Activated T-helper 2 cell treated with anti-CD3 and anti-CD28 coated beads, Interferon-gamma antibody, Interleukin-2, Interleukin-4, amounts not matched to agents 10 μg/mL and 5 μg/mL and 100 μg/mL, durations not matched to agents 14 hours and 24 hours and 36 hours (primary cell): ENCODE measurements at regions not wholly inside any gene's neighbourhood (a gene's known extent, or its start where the extent isn't known, plus 50 kb on each side); places are given as distances from the start of the nearest gene placed in this dataset.
"Not testable (repeated sequence)": the region's sequence is repeated elsewhere in the genome, so short reads cannot be mapped to it uniquely, and the experiment has no call there.

Source experiments
- DNase-seq: peaks from one replicate; pipeline ENCODE4 v3.0.0; 2021; ENCODE audit warnings: low spot score
- H3K27ac Mint-ChIP-seq: one replicate; pipeline ENCODE4 v1.8.0; 2021; ENCODE audit warnings: mixed read lengths
- H3K27me3 Mint-ChIP-seq: one replicate; pipeline ENCODE4 v1.8.0; 2021; ENCODE audit warnings: low read depth, mixed read lengths
- H3K36me3 Mint-ChIP-seq: one replicate; pipeline ENCODE4 v1.8.0; 2021; ENCODE audit warnings: low read depth, mixed read lengths
- H3K4me1 Mint-ChIP-seq: one replicate; pipeline ENCODE4 v1.8.0; 2021; ENCODE audit warnings: low read depth, mixed read lengths
- H3K4me3 Mint-ChIP-seq: one replicate; pipeline ENCODE4 v1.8.0; 2021; ENCODE audit warnings: low read depth, mild to moderate bottlenecking, moderate library complexity, mixed read lengths
- H3K9me3 Mint-ChIP-seq: one replicate; pipeline ENCODE4 v1.8.0; 2021; ENCODE audit warnings: mixed read lengths
- intact Hi-C: fragments of 100-400 bp; cut with micrococcal nuclease; formaldehyde crosslinking; loops from one replicate; pipeline ENCODE4 v1.15.1; 2023

GRCh38 chr7:54183055-54183454 lies 359.1 kb upstream of the VSTM2A start:
- peaks cover 67% of the 10 kb centered on the region for H3K9me3 Mint-ChIP-seq
- intact Hi-C loops = no loop called here
- H3K36me3 Mint-ChIP-seq = no peaks in the 10 kb centered on the region
- H3K27me3 Mint-ChIP-seq = no peaks in the 10 kb centered on the region
- H3K4me1 Mint-ChIP-seq = no peaks in the 10 kb centered on the region
- no peak for DNase-seq
- no peak overlapping the region for H3K4me3 Mint-ChIP-seq
- no peak overlapping the region for H3K27ac Mint-ChIP-seq

GRCh38 chr7:54186336-54186735 lies 355.8 kb upstream of the VSTM2A start:
- H3K4me1 Mint-ChIP-seq = no peaks in the 10 kb centered on the region
- DNase-seq = no peak
- no peak overlapping the region for H3K4me3 Mint-ChIP-seq
- no peak overlapping the region for H3K27ac Mint-ChIP-seq
- H3K36me3 Mint-ChIP-seq = no peaks in the 10 kb centered on the region
- H3K9me3 Mint-ChIP-seq = peaks cover 61% of the 10 kb centered on the region
- no peaks in the 10 kb centered on the region for H3K27me3 Mint-ChIP-seq
- intact Hi-C loops = no loop called here

DNA sequence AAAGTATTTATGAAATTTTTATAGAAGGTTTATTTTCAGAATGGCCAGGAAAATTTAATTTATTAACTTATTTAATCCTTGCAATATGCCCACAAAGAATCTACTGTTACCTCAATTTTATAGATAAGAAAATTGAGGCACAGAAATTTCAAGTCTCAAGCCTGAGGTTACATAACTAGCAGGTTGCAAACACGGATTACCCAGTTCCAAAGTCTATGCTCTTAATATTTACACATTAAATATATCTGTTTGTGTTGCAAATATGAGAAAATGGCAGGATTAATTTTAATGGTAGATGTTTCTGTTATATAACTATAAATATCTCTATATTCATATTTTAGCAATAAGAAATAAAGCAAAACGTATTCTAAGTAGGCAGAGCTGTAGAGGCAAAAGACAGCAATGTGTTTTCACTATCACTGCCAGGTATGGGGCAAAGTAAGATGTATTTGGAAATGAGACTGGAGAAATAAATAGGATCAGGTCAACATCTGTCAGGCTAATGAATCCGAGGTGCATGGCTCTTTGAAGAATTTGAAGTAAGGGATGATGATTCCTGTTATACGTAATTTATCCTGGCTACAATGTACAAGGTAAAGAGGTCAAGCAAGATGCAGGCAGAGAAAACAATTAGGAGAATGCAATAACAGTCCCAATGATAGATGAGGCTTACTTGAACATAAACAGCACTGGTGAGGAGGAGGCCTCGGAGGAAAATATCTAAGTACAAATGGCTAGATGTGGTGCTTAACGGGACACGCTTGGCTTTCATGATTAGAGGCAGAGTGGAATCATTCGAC lies 354.1 kb upstream of the VSTM2A start:
- Mint-ChIP-seq H3K36me3 (no peaks in the 10 kb centered on the region), H3K27me3 (no peaks in the 10 kb centered on the region), H3K27ac (no peak overlapping the region), H3K4me3 (no peak overlapping the region), H3K4me1 (no peaks in the 10 kb centered on the region), H3K9me3 (peaks cover 52% of the 10 kb centered on the region)
- intact Hi-C loops = no loop called here
- no peak for DNase-seq

DNA sequence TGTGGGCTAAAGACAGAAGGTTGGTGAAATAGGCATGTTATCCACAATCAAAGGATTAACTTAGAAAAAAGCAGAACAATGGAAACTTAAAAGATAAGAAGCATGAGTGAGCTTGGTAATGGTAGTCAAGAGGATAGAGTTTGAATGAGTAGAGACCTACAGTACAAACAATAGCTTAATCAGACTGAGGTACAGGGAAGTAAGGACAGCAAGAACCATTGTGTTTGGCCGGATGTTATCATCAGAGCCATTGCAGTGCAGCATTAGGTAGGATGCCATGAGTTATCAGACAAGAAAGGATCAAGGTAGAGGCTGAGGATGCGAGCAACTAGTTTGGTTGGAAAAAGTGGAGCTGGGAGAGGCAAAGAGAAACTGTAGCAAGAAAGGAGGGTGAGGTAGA lies 353.3 kb upstream of the VSTM2A start:
- no peaks in the 10 kb centered on the region for H3K36me3 Mint-ChIP-seq
- no peak overlapping the region for H3K4me3 Mint-ChIP-seq
- no peaks in the 10 kb centered on the region for H3K4me1 Mint-ChIP-seq
- intact Hi-C loops = no loop called here
- DNase-seq = no peak
- H3K27ac Mint-ChIP-seq = no peak overlapping the region
- peaks cover 55% of the 10 kb centered on the region for H3K9me3 Mint-ChIP-seq
- H3K27me3 Mint-ChIP-seq = no peaks in the 10 kb centered on the region

DNA sequence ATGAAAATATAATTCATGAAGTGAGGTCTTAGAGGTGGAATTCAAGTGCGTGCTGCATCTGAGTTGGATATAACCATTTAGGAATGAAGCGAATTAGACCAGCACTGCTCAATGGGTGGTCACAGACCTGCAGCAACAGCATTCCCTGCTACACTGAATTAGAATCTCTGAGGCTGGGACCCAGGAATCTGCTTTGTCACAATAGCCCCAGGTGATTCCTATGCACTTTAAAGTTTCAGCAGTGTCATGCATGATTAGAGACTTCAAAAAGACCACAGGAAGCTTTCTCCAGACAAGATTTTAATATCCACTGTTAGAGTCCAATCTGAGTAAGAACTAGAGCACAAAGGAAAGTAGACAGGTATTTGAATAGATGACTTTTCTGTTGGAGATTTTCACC lies 352.8 kb upstream of the VSTM2A start:
- DNase-seq = no peak
- Mint-ChIP-seq H3K9me3 (peaks cover 52% of the 10 kb centered on the region), H3K27me3 (no peaks in the 10 kb centered on the region), H3K4me3 (no peak overlapping the region), H3K4me1 (no peaks in the 10 kb centered on the region), H3K36me3 (no peaks in the 10 kb centered on the region), H3K27ac (no peak overlapping the region)
- intact Hi-C loops = no loop called here

- Mint-ChIP-seq H3K27me3 (no peaks in the 10 kb centered on the region), H3K27ac (no peak overlapping the region), H3K4me3 (no peak overlapping the region), H3K9me3 (peaks cover 26% of the 10 kb centered on the region), H3K36me3 (no peaks in the 10 kb centered on the region), H3K4me1 (no peaks in the 10 kb centered on the region)
- DNase-seq = no peak
- intact Hi-C loops = no loop called here
Observed at GRCh38 chr7:54201501-54201900, 340.7 kb upstream of the VSTM2A start.

- no peaks in the 10 kb centered on the region for H3K27me3 Mint-ChIP-seq
- H3K4me3 Mint-ChIP-seq = no peak overlapping the region
- H3K4me1 Mint-ChIP-seq = no peaks in the 10 kb centered on the region
- no peaks in the 10 kb centered on the region for H3K36me3 Mint-ChIP-seq
- intact Hi-C loops = loop anchor here (10.0 kb wide), 1 partner anchor 89 kb away; no protein-coding TSS in a partner anchor
- H3K9me3 Mint-ChIP-seq = peaks cover 71% of the 10 kb centered on the region
- H3K27ac Mint-ChIP-seq = no peak overlapping the region
- no peak for DNase-seq
Observed at GRCh38 chr7:54215424-54215823, 326.8 kb upstream of the VSTM2A start.

GRCh38 chr7:54226030-54226429 lies 316.1 kb upstream of the VSTM2A start:
- H3K9me3 Mint-ChIP-seq, DNase-seq, H3K4me3 Mint-ChIP-seq, H3K36me3 Mint-ChIP-seq, H3K4me1 Mint-ChIP-seq, H3K27ac Mint-ChIP-seq, intact Hi-C loops, H3K27me3 Mint-ChIP-seq: not testable (repeated sequence)

- Mint-ChIP-seq H3K27me3 (no peaks in the 10 kb centered on the region), H3K36me3 (no peaks in the 10 kb centered on the region), H3K4me3 (no peak overlapping the region), H3K27ac (no peak overlapping the region), H3K4me1 (no peaks in the 10 kb centered on the region), H3K9me3 (peaks cover 39% of the 10 kb centered on the region)
- DNase-seq = no peak
- intact Hi-C loops = loop anchor here (10.0 kb wide), 1 partner anchor 92 kb away; no protein-coding TSS in a partner anchor
Observed at GRCh38 chr7:54242776-54243175, 299.4 kb upstream of the VSTM2A start.

GRCh38 chr7:54245020-54245419 lies 297.2 kb upstream of the VSTM2A start:
- intact Hi-C loops = loop anchor here (10.0 kb wide), 1 partner anchor 90 kb away; no protein-coding TSS in a partner anchor
- Mint-ChIP-seq H3K4me3 (no peak overlapping the region), H3K27ac (no peak overlapping the region), H3K4me1 (no peaks in the 10 kb centered on the region), H3K36me3 (no peaks in the 10 kb centered on the region), H3K9me3 (peaks cover 36% of the 10 kb centered on the region), H3K27me3 (no peaks in the 10 kb centered on the region)
- DNase-seq = no peak

GRCh38 chr7:54249686-54250085 lies 292.5 kb upstream of the VSTM2A start:
- Mint-ChIP-seq H3K27ac (no peak overlapping the region), H3K4me1 (no peaks in the 10 kb centered on the region), H3K36me3 (no peaks in the 10 kb centered on the region), H3K9me3 (peaks cover 36% of the 10 kb centered on the region), H3K27me3 (no peaks in the 10 kb centered on the region), H3K4me3 (no peak overlapping the region)
- DNase-seq = no peak
- intact Hi-C loops = loop anchor here (10.0 kb wide), 1 partner anchor 85 kb away; no protein-coding TSS in a partner anchor

GRCh38 chr7:54252256-54253035 lies 289.7 kb upstream of the VSTM2A start:
- no peak overlapping the region for H3K27ac Mint-ChIP-seq
- H3K9me3 Mint-ChIP-seq = peaks cover 31% of the 10 kb centered on the region
- intact Hi-C loops = no loop called here
- DNase-seq = no peak
- H3K4me1 Mint-ChIP-seq = no peaks in the 10 kb centered on the region
- H3K36me3 Mint-ChIP-seq = no peaks in the 10 kb centered on the region
- no peak overlapping the region for H3K4me3 Mint-ChIP-seq
- H3K27me3 Mint-ChIP-seq = no peaks in the 10 kb centered on the region

DNA sequence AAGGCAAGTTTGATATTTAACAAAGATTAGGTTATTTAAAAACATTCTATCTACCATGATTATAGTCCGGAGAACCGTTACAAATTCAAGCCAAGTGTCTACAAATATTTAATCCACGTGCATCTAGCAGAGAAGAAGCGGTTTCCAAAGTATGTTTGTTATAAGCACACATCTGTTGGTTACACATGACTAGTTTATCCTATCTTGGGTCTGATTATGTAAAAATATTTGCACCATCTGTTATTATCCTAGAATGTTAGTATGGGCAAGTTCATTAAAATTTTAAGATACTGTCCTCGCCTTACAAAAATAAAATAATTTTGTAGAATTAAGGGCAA lies 289.2 kb upstream of the VSTM2A start:
- no peak for DNase-seq

More for the DNA sequence above, 289.2 kb upstream of the VSTM2A start:
- Mint-ChIP-seq H3K4me1 (no peaks in the 10 kb centered on the region), H3K4me3 (no peak overlapping the region), H3K27me3 (no peaks in the 10 kb centered on the region), H3K36me3 (no peaks in the 10 kb centered on the region), H3K9me3 (peaks cover 31% of the 10 kb centered on the region), H3K27ac (no peak overlapping the region)
- intact Hi-C loops = no loop called here
